IPS-20b (cell line): ENCODE measurements at regions not wholly inside any gene's neighbourhood (a gene's known extent, or its start where the extent isn't known, plus 50 kb on each side); places are given as distances from the start of the nearest gene placed in this dataset.

ENCODE experiments used
- H3K27ac ChIP-seq: one replicate; pipeline ENCODE4 v1.5.1; 2013; ENCODE audit warnings: low read length
- H3K27me3 ChIP-seq: 2 replicates; pipeline ENCODE4 v1.6.1; 2013; ENCODE audit warnings: mild to moderate bottlenecking, low read length, inconsistent platforms; ENCODE audit not compliant: insufficient read depth
- H3K36me3 ChIP-seq: 2 replicates; pipeline ENCODE4 v1.6.1; 2013; ENCODE audit warnings: low read depth, mild to moderate bottlenecking, inconsistent platforms, low read length, moderate library complexity; ENCODE audit not compliant: insufficient read depth
- H3K4me1 ChIP-seq: 2 replicates; pipeline ENCODE4 v1.6.1; 2013; ENCODE audit warnings: mild to moderate bottlenecking, control low read depth, inconsistent platforms, low read length, moderate library complexity; ENCODE audit not compliant: insufficient read depth
- H3K4me3 ChIP-seq: 2 replicates; pipeline ENCODE4 v1.5.1; 2013; ENCODE audit warnings: mild to moderate bottlenecking, low read length, inconsistent platforms
- H3K9ac ChIP-seq: 2 replicates; pipeline ENCODE4 v1.6.1; 2013; ENCODE audit warnings: low read depth, mild to moderate bottlenecking, inconsistent platforms, low read length, moderate library complexity
- H3K9me3 ChIP-seq: 2 replicates; pipeline ENCODE4 v1.6.1; 2013; ENCODE audit warnings: mild to moderate bottlenecking, low read depth, low read length, inconsistent platforms; ENCODE audit not compliant: insufficient read depth

GRCh38 chr19:34305221-34306083, 51.1 kb downstream of the GARRE1 start:
- H3K4me3 ChIP-seq, result 0 out of 2 replicates have a peak overlapping the region, but pooled peaks have one; percentile 17
- peak overlapping the region; percentile 33 for H3K27ac ChIP-seq
- H3K9me3 ChIP-seq, result no peaks in the 10 kb centered on the region
- H3K4me1 ChIP-seq, result peaks cover 17% of the 10 kb centered on the region; the same call in 1 of the 2 replicates
- H3K9ac ChIP-seq, result peak overlapping the region; percentile 49
- no peaks in the 10 kb centered on the region for H3K27me3 ChIP-seq
- peaks cover 12% of the 10 kb centered on the region; the same call in 1 of the 2 replicates for H3K36me3 ChIP-seq

DNA sequence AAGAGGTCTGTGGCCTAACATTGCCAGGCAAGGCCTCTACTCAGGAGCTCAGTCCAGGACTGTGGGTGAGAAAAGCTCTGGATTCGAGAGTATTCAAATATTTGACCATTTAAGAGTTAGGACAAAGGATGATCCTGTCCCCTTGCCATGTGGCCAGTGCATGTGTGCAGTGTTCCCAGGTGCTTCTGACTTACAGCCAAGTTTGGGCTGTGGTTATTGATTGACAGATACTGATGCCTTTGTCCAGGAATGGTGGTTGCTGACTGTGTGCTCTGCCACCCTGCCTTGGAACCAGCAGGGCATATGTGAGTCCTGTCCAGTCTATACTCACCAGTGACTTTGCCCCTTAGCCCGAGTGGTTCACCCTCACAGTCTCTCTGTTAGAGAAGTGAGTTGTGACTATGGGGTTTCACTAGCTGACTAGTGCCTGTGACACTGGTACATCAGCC, 51.9 kb downstream of the GARRE1 start:
- Histone ChIP-seq H3K36me3 (peaks cover 6% of the 10 kb centered on the region; the same call in 1 of the 2 replicates), H3K4me3 (no peak overlapping the region), H3K27me3 (no peaks in the 10 kb centered on the region), H3K9ac (peak overlapping the region; percentile 49), H3K9me3 (no peaks in the 10 kb centered on the region), H3K27ac (peak overlapping the region; percentile 33), H3K4me1 (peaks cover 17% of the 10 kb centered on the region; the same call in 1 of the 2 replicates)

GRCh38 chr19:34306824-34307223, 52.5 kb downstream of the GARRE1 start:
- H3K9me3 ChIP-seq, result no peaks in the 10 kb centered on the region
- no peaks in the 10 kb centered on the region for H3K27me3 ChIP-seq
- peaks cover 6% of the 10 kb centered on the region; the same call in 1 of the 2 replicates for H3K36me3 ChIP-seq
- H3K9ac ChIP-seq, result no peak overlapping the region
- H3K4me1 ChIP-seq, result peaks cover 17% of the 10 kb centered on the region; the same call in 1 of the 2 replicates
- no peak overlapping the region for H3K4me3 ChIP-seq
- no peak overlapping the region for H3K27ac ChIP-seq

- peaks cover 17% of the 10 kb centered on the region; the same call in 1 of the 2 replicates for H3K4me1 ChIP-seq
- no peak overlapping the region for H3K9ac ChIP-seq
- no peaks in the 10 kb centered on the region for H3K9me3 ChIP-seq
- no peak overlapping the region for H3K27ac ChIP-seq
- no peaks in the 10 kb centered on the region for H3K36me3 ChIP-seq
- no peaks in the 10 kb centered on the region for H3K27me3 ChIP-seq
- no peak overlapping the region for H3K4me3 ChIP-seq
These were observed 54.3 kb downstream of the GARRE1 start for GRCh38 chr19:34308381-34309367.

DNA sequence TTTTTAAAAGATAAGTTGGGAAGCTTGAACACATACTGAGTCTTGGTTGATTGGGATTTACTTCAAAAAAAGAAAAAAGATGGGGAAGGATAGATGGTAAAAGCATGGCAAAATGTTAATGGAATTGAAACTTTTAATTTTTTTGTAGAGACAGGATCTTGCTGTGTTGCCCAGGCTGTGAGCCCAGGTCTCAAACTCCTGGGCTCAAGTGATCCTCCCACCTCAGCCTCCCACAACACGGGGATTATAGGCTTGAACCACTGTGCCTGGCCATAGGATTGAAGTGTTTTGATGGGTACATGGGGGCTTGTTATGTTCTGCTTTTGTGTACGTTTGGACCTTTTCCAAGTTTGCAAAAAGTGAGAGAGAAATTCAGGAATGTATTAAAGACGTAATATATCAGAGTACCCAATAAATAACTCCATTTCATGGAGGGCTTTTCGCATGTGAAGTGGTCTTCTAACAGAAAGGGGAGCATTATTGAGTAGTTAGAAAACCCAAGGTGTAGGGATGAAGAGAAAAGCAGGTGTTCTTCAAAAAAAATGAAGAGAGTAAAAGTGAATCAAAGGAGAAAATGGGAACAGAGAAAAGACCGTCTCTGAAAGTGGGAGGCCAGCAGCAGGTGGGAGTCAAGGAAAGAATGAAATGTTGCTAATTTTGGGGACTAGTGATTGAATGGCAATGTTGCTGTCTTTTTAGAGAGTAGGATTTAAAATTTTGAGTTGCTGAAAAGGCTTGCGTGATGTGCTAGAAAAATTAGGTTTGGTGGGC, 55.2 kb downstream of the GARRE1 start:
- Histone ChIP-seq H3K9ac (no peak overlapping the region), H3K27me3 (no peaks in the 10 kb centered on the region), H3K36me3 (no peaks in the 10 kb centered on the region), H3K9me3 (no peaks in the 10 kb centered on the region), H3K4me3 (no peak overlapping the region), H3K27ac (no peak overlapping the region), H3K4me1 (peaks cover 17% of the 10 kb centered on the region; the same call in 1 of the 2 replicates)

DNA sequence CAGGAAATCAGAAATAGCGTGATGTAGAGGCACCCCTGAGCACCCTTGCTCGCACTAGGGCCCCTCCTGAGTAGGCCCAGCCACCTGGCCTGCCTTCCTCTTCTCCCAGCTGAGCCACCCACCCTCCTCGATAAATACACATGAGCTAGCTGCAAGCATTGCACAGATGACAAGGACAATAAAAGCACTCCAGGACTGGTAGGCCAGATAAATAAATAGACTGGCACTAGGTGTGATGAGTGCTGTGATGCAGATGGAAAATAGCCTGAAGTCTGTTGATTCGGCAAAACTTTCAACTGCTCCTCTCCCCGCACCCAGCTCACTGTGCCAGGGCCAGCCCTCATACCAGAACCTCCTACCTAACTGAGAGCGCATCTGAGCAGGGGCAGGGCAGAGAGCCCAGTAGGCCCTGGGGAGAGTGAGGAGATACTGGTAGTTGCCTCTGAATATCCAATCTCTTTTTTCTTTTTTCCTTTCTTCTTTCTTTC, 54.5 kb upstream of the GPI start:
- Histone ChIP-seq H3K4me1 (peaks cover 11% of the 10 kb centered on the region; the same call in 1 of the 2 replicates), H3K4me3 (no peak overlapping the region), H3K27me3 (no peaks in the 10 kb centered on the region), H3K36me3 (no peaks in the 10 kb centered on the region), H3K27ac (no peak overlapping the region), H3K9me3 (no peaks in the 10 kb centered on the region), H3K9ac (no peak overlapping the region; the same call in 1 of the 2 replicates)

DNA sequence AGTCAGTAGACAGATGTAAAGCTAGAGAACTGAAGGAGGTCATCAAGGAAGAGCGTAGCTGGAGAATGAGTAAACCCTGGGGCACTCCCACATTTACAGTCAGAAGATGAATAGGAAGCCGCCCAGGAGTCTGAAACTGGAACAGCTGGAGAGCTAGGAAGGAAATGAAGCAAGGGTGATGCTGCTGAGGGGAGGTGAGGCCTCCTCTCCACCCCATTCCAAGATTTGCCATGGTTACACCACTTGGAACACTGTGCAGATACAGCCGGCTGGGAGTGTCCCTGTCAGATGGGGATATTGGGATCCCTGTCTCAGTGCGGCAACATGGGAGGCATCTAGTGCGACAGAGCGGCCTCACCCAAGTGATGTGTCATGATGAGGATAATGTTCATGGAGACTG, 51.8 kb upstream of the GPI start:
- H3K27ac ChIP-seq, result no peak overlapping the region
- no peaks in the 10 kb centered on the region for H3K9me3 ChIP-seq
- no peaks in the 10 kb centered on the region for H3K36me3 ChIP-seq
- no peaks in the 10 kb centered on the region for H3K27me3 ChIP-seq
- H3K4me3 ChIP-seq, result no peak overlapping the region
- H3K4me1 ChIP-seq, result peaks cover 14% of the 10 kb centered on the region
- H3K9ac ChIP-seq, result no peak overlapping the region

- H3K27ac ChIP-seq, result no peak overlapping the region
- H3K9ac ChIP-seq, result no peak overlapping the region
- H3K27me3 ChIP-seq, result no peaks in the 10 kb centered on the region
- H3K4me3 ChIP-seq, result no peak overlapping the region
- H3K9me3 ChIP-seq, result no peaks in the 10 kb centered on the region
- no peaks in the 10 kb centered on the region for H3K36me3 ChIP-seq
- H3K4me1 ChIP-seq, result peaks cover 14% of the 10 kb centered on the region
These were observed 50.3 kb upstream of the GPI start for GRCh38 chr19:34314437-34315313.
